ENCODE measurements at regions not wholly inside any gene's neighbourhood (a gene's known extent, or its start where the extent isn't known, plus 50 kb on each side); places are given as distances from the start of the nearest gene placed in this dataset.

GRCh38 chr4:156280686-156281085 is 327.0 kb upstream of the CTSO start:
- DNase-seq (ENCODE audit: low spot score in 2 of 2, unreplicated experiment in 2 of 2): no peak
- no peak for TF ChIP-seq CTCF (IDR thresholded peaks at IDR 0.05; ENCODE audit: unreplicated experiment)
- peaks cover 29% of the 10 kb centered on the region for H3K9me3 Mint-ChIP-seq
- no peak overlapping the region for H3K27ac Mint-ChIP-seq
- no peaks in the 10 kb centered on the region for H3K27me3 Mint-ChIP-seq (ENCODE audit: low read depth)
- no peak overlapping the region for H3K4me3 Mint-ChIP-seq
- no peaks in the 10 kb centered on the region for H3K4me1 Mint-ChIP-seq
- H3K36me3 Mint-ChIP-seq: peaks cover 2% of the 10 kb centered on the region

- Mint-ChIP-seq H3K27ac (no peak overlapping the region), H3K27me3 (ENCODE audit: low read depth) (no peaks in the 10 kb centered on the region)
Observed at GRCh38 chr4:156265407-156265806, 311.7 kb upstream of the CTSO start.

GRCh38 chr4:156261230-156261629 is 307.6 kb upstream of the CTSO start:
- peaks cover 19% of the 10 kb centered on the region for H3K9me3 Mint-ChIP-seq
- H3K36me3 Mint-ChIP-seq: peaks cover under 1% of the 10 kb centered on the region
- H3K27me3 Mint-ChIP-seq (ENCODE audit: low read depth): no peaks in the 10 kb centered on the region

More at GRCh38 chr4:156265407-156265806, 311.7 kb upstream of the CTSO start:
- no peaks in the 10 kb centered on the region for H3K4me1 Mint-ChIP-seq
- H3K36me3 Mint-ChIP-seq: peaks cover 2% of the 10 kb centered on the region
- H3K9me3 Mint-ChIP-seq: peaks cover 22% of the 10 kb centered on the region
- H3K4me3 Mint-ChIP-seq: no peak overlapping the region
- no peak for TF ChIP-seq CTCF (IDR thresholded peaks at IDR 0.05; ENCODE audit: unreplicated experiment)
- no peak for DNase-seq (ENCODE audit: low spot score in 2 of 2, unreplicated experiment in 2 of 2)

GRCh38 chr4:156255230-156256007 is 301.8 kb upstream of the CTSO start:
- Mint-ChIP-seq H3K27ac (no peak overlapping the region), H3K4me1 (peaks cover 13% of the 10 kb centered on the region), H3K9me3 (peaks cover 6% of the 10 kb centered on the region), H3K4me3 (no peak overlapping the region), H3K36me3 (no peaks in the 10 kb centered on the region), H3K27me3 (ENCODE audit: low read depth) (no peaks in the 10 kb centered on the region)
- DNase-seq (ENCODE audit: low spot score in 2 of 2, unreplicated experiment in 2 of 2): no peak
- TF ChIP-seq CTCF (IDR thresholded peaks at IDR 0.05; ENCODE audit: unreplicated experiment): no peak

More at GRCh38 chr4:156261230-156261629, 307.6 kb upstream of the CTSO start:
- DNase-seq (ENCODE audit: low spot score in 2 of 2, unreplicated experiment in 2 of 2): no peak
- H3K4me3 Mint-ChIP-seq: no peak overlapping the region
- peaks cover 3% of the 10 kb centered on the region for H3K4me1 Mint-ChIP-seq
- H3K27ac Mint-ChIP-seq: no peak overlapping the region
- no peak for TF ChIP-seq CTCF (IDR thresholded peaks at IDR 0.05; ENCODE audit: unreplicated experiment)

GRCh38 chr4:156252358-156252921 is 298.8 kb upstream of the CTSO start:
- peaks cover 10% of the 10 kb centered on the region for H3K4me1 Mint-ChIP-seq
- H3K4me3 Mint-ChIP-seq: no peak overlapping the region
- no peak for DNase-seq (ENCODE audit: low spot score in 2 of 2, unreplicated experiment in 2 of 2)
- H3K27ac Mint-ChIP-seq: no peak overlapping the region
- no peaks in the 10 kb centered on the region for H3K27me3 Mint-ChIP-seq (ENCODE audit: low read depth)
- no peak for TF ChIP-seq CTCF (IDR thresholded peaks at IDR 0.05; ENCODE audit: unreplicated experiment)
- peaks cover 2% of the 10 kb centered on the region for H3K36me3 Mint-ChIP-seq
- H3K9me3 Mint-ChIP-seq: peaks cover 18% of the 10 kb centered on the region

Data from mesothelial cell of epicardium (in vitro differentiated cells).